ENCODE measurements at regions not wholly inside any gene's neighbourhood (a gene's known extent, or its start where the extent isn't known, plus 50 kb on each side); places are given as distances from the start of the nearest gene placed in this dataset.

DNA sequence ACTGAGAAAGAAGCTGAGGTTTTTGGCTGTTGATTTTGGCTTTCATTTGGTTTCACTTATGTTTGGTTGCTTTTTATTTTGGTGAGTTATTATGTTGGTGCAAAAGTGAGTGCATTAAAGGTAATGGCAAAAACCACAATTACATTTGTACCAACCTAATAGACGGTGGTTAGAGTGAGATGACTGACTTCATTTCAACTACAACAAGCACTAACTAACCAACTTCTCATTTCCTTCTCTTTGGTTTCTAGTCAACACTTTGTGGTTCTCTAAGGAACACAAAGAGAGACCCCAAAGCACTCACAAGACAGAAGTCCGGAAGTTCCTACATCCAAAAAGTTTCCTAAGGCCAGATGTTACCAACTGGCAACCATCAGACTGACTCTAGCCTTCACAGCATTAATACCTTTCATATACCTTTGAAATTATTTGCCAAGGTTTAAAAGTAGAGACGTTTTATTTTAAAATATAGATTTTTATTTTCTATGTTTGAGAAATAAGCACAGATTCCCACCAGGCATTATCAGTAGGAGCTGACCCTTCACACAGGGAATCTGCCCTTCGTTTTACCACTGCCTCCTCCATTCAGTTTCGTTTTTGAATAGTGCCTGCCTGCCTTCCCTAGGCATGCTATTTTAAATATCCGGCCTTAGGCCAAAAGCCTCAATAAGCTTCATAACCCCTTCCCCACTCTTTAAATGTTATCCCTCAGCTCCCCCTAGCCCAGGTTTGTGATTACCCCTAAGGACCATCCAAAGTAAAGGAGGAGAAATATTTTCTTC is 301.1 kb upstream of the PTGER4 start:
- no peak for TF ChIP-seq CTCF (IDR thresholded peaks at IDR 0.05)
- Histone ChIP-seq H3K4me3 (no peak overlapping the region), H3K27ac (no peak overlapping the region)
- no peak for DNase-seq (ENCODE audit: low spot score)

DNA sequence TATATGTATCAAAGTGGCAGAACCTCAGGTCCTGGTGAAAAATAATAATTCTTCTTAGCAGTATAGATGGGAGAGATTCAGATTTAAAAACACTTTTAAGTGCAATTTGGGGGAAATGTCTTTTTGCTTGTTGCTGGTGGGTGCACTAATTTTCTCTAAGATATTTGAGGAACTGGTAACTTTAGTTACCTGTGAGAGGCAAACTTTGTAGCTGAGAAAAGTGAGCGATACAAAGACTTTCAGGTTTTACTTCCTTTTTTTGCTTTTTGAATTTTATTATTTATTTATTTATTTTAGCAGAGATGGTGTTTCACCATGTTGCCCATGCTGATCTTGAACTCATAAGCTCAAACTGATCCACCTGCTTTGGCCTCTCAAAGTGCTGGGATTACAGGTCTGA is 303.1 kb upstream of the PTGER4 start:
- Histone ChIP-seq H3K27ac (no peak overlapping the region), H3K4me3 (no peak overlapping the region)
- no peak for DNase-seq (ENCODE audit: low spot score)
- no peak for TF ChIP-seq CTCF (IDR thresholded peaks at IDR 0.05)

DNA sequence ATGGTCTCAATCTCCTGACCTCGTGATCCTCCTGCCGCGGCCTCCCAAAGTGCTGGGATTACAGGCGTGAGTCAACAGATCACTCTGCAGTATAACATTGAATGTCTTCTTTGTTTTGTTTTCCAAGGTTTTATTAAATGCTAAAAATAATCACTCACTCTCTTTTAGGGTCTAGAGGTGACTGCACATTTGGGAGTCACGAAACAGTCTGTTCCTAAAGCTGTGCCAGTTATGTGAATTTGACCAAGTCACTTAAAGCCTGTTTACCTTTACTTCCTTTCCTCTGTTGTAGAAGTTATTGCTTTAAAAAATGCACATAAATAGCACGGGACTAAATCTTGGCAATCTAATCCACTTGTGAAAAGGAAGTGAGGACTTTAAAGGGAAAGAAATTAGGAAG is 304.9 kb upstream of the PTGER4 start:
- Histone ChIP-seq H3K27ac (no peak overlapping the region), H3K4me3 (no peak overlapping the region)
- no peak for DNase-seq (ENCODE audit: low spot score)
- TF ChIP-seq CTCF (IDR thresholded peaks at IDR 0.05): no peak

GRCh38 chr5:40368200-40368599 is 311.5 kb upstream of the PTGER4 start:
- DNase-seq (ENCODE audit: low spot score): no peak
- H3K27ac ChIP-seq: no peak overlapping the region
- TF ChIP-seq CTCF (IDR thresholded peaks at IDR 0.05): no peak
- H3K4me3 ChIP-seq: no peak overlapping the region

GRCh38 chr5:40367255-40367654 is 312.5 kb upstream of the PTGER4 start:
- no peak overlapping the region for H3K4me3 ChIP-seq
- no peak for DNase-seq (ENCODE audit: low spot score)
- no peak for TF ChIP-seq CTCF (IDR thresholded peaks at IDR 0.05)
- no peak overlapping the region for H3K27ac ChIP-seq

- Histone ChIP-seq H3K4me3 (no peak overlapping the region), H3K27ac (peak overlapping the region in 1 of 2 donors; percentile 3)
- DNase-seq (ENCODE audit: low spot score): no peak
- TF ChIP-seq CTCF (IDR thresholded peaks at IDR 0.05): no peak
Observed at GRCh38 chr5:40365342-40366330, 314.1 kb upstream of the PTGER4 start.

All from coronary artery (tissue), 2 donors.